HEK293 (cell line): ENCODE measurements at regions not wholly inside any gene's neighbourhood (a gene's known extent, or its start where the extent isn't known, plus 50 kb on each side); places are given as distances from the start of the nearest gene placed in this dataset.

ENCODE experiments used
- CTCF ChIA-PET: fragments of 350-600 bp; formaldehyde crosslinking; extraction: SDS; loops from one replicate; lab custom pipeline; 2021; ENCODE audit warnings: antibody characterized with exemption; lab: Yijun Ruan, JAX
- POLR2A ChIA-PET: fragments of 300-600 bp; formaldehyde crosslinking; extraction: SDS; loops from one replicate; lab custom pipeline; 2020; ENCODE audit warnings: antibody characterized with exemption, inconsistent platforms; lab: Yijun Ruan, JAX
- H3K27ac ChIP-seq: fragments of 200-500 bp; sonication (Bioruptor generic); 2 replicates; pipeline ENCODE4 v1.5.1; 2014; ENCODE audit warnings: low read depth, low read length, control low read depth, inconsistent platforms; ENCODE audit errors: extremely low read depth
- H3K36me3 ChIP-seq, 2 experiments: fragments of 200-500 bp in 1 of 2; sonication (Bioruptor generic) in 1 of 2; 1 replicate in 1 of 2; 2 replicates in 1 of 2; pipeline ENCODE4 v1.5.1; 2014 to 2017; ENCODE audit warnings: inconsistent platforms in 2 of 2, low read length in 2 of 2; ENCODE audit not compliant: control insufficient read depth in 2 of 2, insufficient read depth in 1 of 2
- H3K4me1 ChIP-seq: fragments of 200-500 bp; sonication (Bioruptor generic); 2 replicates; pipeline ENCODE4 v1.5.1; 2014; ENCODE audit warnings: mild to moderate bottlenecking, low read length, inconsistent platforms; ENCODE audit not compliant: control insufficient read depth, insufficient read depth
- H3K4me3 ChIP-seq: 2 replicates; pipeline ENCODE4 v1.5.1; 2011; ENCODE audit warnings: low read depth, mild to moderate bottlenecking, control low read depth, low read length, moderate library complexity
- H3K9me3 ChIP-seq: fragments of 200-500 bp; sonication (Bioruptor generic); 2 replicates; pipeline ENCODE4 v1.5.1; 2014; ENCODE audit warnings: low read depth, low read length, inconsistent platforms; ENCODE audit not compliant: control insufficient read depth, insufficient read depth
- BCL11A ChIP-seq: fragments of 450-650 bp; formaldehyde crosslinking; IDR thresholded peaks from 2 replicates; pipeline ENCODE4 v1.5.1; 2016; ENCODE audit warnings: low read depth, missing biosample characterization, missing genetic modification characterization
- ELK4 ChIP-seq: IDR thresholded peaks from 2 replicates; pipeline ENCODE4 v1.6.1; 2011; ENCODE audit warnings: mild to moderate bottlenecking, low read depth, low read length, borderline replicate concordance
- GLIS1 ChIP-seq: fragments of 450-650 bp; formaldehyde crosslinking; IDR thresholded peaks from 2 replicates; pipeline ENCODE4 v1.5.1; 2016; ENCODE audit warnings: missing biosample characterization, missing genetic modification characterization
- IKZF3 ChIP-seq: fragments of 450-650 bp; IDR thresholded peaks from 2 replicates; pipeline ENCODE4 v1.5.0; 2018; ENCODE audit warnings: missing biosample characterization, mild to moderate bottlenecking, missing genetic modification characterization, moderate library complexity
- MZF1 ChIP-seq: fragments of 450-650 bp; formaldehyde crosslinking; IDR thresholded peaks from 2 replicates; pipeline ENCODE4 v1.5.1; 2017; ENCODE audit warnings: missing biosample characterization, missing genetic modification characterization, borderline replicate concordance
- RBAK ChIP-seq: fragments of 450-650 bp; formaldehyde crosslinking; IDR thresholded peaks from 2 replicates; pipeline ENCODE4 v1.5.1; 2016; ENCODE audit warnings: missing biosample characterization, missing genetic modification characterization
- REPIN1 ChIP-seq: fragments of 450-650 bp; formaldehyde crosslinking; IDR thresholded peaks from 2 replicates; pipeline ENCODE4 v1.5.1; 2017; ENCODE audit warnings: missing biosample characterization, missing genetic modification characterization, low read depth
- TCF7L2 ChIP-seq: IDR thresholded peaks from 2 replicates; pipeline ENCODE4 v1.6.1; 2011; ENCODE audit warnings: low read depth, mild to moderate bottlenecking, inconsistent platforms, low read length, moderate library complexity, borderline replicate concordance
- ZEB2 ChIP-seq: fragments of 450-650 bp; formaldehyde crosslinking; IDR thresholded peaks from 2 replicates; pipeline ENCODE4 v1.5.1; 2016; ENCODE audit warnings: missing biosample characterization, missing genetic modification characterization
- ZFP37 ChIP-seq: fragments of 450-650 bp; formaldehyde crosslinking; IDR thresholded peaks from 2 replicates; pipeline ENCODE4 v1.5.1; 2016; ENCODE audit warnings: missing biosample characterization, missing genetic modification characterization
- ZNF140 ChIP-seq: fragments of 450-650 bp; formaldehyde crosslinking; IDR thresholded peaks from 2 replicates; pipeline ENCODE4 v1.5.1; 2016; ENCODE audit warnings: missing biosample characterization, missing genetic modification characterization
- ZNF19 ChIP-seq: fragments of 450-650 bp; formaldehyde crosslinking; IDR thresholded peaks from 2 replicates; pipeline ENCODE4; 2016; ENCODE audit warnings: missing biosample characterization, missing genetic modification characterization, low read depth
- ZNF366 ChIP-seq: fragments of 450-650 bp; formaldehyde crosslinking; conservative IDR thresholded peaks from 2 replicates; pipeline ENCODE4 v1.5.1; 2016; ENCODE audit warnings: missing biosample characterization, missing genetic modification characterization
- ZNF394 ChIP-seq: fragments of 450-650 bp; formaldehyde crosslinking; IDR thresholded peaks from 2 replicates; pipeline ENCODE4 v1.5.1; 2016; ENCODE audit warnings: missing biosample characterization, missing genetic modification characterization, mild to moderate bottlenecking, moderate library complexity, borderline replicate concordance
- ZNF670 ChIP-seq: fragments of 450-650 bp; formaldehyde crosslinking; IDR thresholded peaks from 2 replicates; pipeline ENCODE4 v1.5.1; 2016; ENCODE audit warnings: missing biosample characterization, missing genetic modification characterization, low read depth
- ZNF785 ChIP-seq: fragments of 450-650 bp; formaldehyde crosslinking; IDR thresholded peaks from 2 replicates; pipeline ENCODE4 v1.5.1; 2016; ENCODE audit warnings: missing biosample characterization, missing genetic modification characterization
- ZNF830 ChIP-seq: fragments of 450-650 bp; IDR thresholded peaks from 2 replicates; pipeline ENCODE4 v1.5.0; 2018; ENCODE audit warnings: missing biosample characterization, missing genetic modification characterization, low read depth, mild to moderate bottlenecking, moderate library complexity
- ZSCAN18 ChIP-seq: fragments of 450-650 bp; formaldehyde crosslinking; IDR thresholded peaks from 2 replicates; pipeline ENCODE4 v1.5.1; 2016; ENCODE audit warnings: missing biosample characterization, missing genetic modification characterization
- ZSCAN5A ChIP-seq: fragments of 450-650 bp; formaldehyde crosslinking; IDR thresholded peaks from 2 replicates; pipeline ENCODE4 v1.5.1; 2016; ENCODE audit warnings: missing biosample characterization, missing genetic modification characterization

GRCh38 chr4:17120761-17121160 lies 222.3 kb upstream of the LDB2 start:
- TF ChIP-seq TCF7L2 (no peak), ZNF140 (no peak), ZNF366 (no peak), ZSCAN5A (tag by site-specific recombination) (no peak), ZSCAN18 (tag by site-specific recombination) (no peak), ZNF670 (tag by site-specific recombination) (no peak), ELK4 (no peak), ZNF830 (tag by site-specific recombination) (no peak), ZFP37 (no peak), BCL11A (tag by site-specific recombination) (no peak), ZNF394 (tag by site-specific recombination) (no peak), RBAK (tag by site-specific recombination) (no peak), ZNF785 (tag by site-specific recombination) (no peak)
- no peak overlapping the region for H3K4me3 ChIP-seq
- ChIA-PET POLR2A (no interaction called here), CTCF (no interaction called here)
- H3K4me1 ChIP-seq = no peaks in the 10 kb centered on the region
- no peak overlapping the region for H3K27ac ChIP-seq
- no peaks in the 10 kb centered on the region for H3K9me3 ChIP-seq
- no peaks in the 10 kb centered on the region for H3K36me3 ChIP-seq

- Histone ChIP-seq H3K27ac (no peak overlapping the region), H3K9me3 (no peaks in the 10 kb centered on the region), H3K4me3 (no peak overlapping the region), H3K4me1 (no peaks in the 10 kb centered on the region), H3K36me3 (no peaks in the 10 kb centered on the region)
- no peak for TF ChIP-seq GLIS1
- ChIA-PET CTCF (interaction anchor here (0.5 kb wide), 1 partner anchor 636 kb away, joined by 4 read pairs; no protein-coding TSS in a partner anchor), POLR2A (no interaction called here)
These were observed 219.3 kb upstream of the LDB2 start for GRCh38 chr4:17117746-17118145.

- no peak for TF ChIP-seq ZNF366
- TF ChIP-seq ZEB2 (tag by site-specific recombination) = no peak
- TF ChIP-seq MZF1 (tag by site-specific recombination) = no peak
- TF ChIP-seq ZNF19 (tag by site-specific recombination) = no peak
- TF ChIP-seq ZNF785 (tag by site-specific recombination) = no peak
- no peak for TF ChIP-seq IKZF3 (tag by site-specific recombination)
- TF ChIP-seq REPIN1 (tag by site-specific recombination) = no peak
These were observed 217.1 kb upstream of the LDB2 start for GRCh38 chr4:17115583-17115982.

More at GRCh38 chr4:17115583-17115982, 217.1 kb upstream of the LDB2 start:
- no peaks in the 10 kb centered on the region for H3K9me3 ChIP-seq
- no peaks in the 10 kb centered on the region for H3K36me3 ChIP-seq
- H3K4me1 ChIP-seq = no peaks in the 10 kb centered on the region
- H3K27ac ChIP-seq = no peak overlapping the region
- ChIA-PET POLR2A (no interaction called here), CTCF (no interaction called here)
- no peak overlapping the region for H3K4me3 ChIP-seq
